ENCODE measurements at regions not wholly inside any gene's neighbourhood (a gene's known extent, or its start where the extent isn't known, plus 50 kb on each side); places are given as distances from the start of the nearest gene placed in this dataset.

- no peaks in the 10 kb centered on the region for H3K27me3 ChIP-seq
- no peak for TF ChIP-seq CTCF (IDR thresholded peaks at IDR 0.05; ENCODE audit: low read depth, low read length)
- no peaks in the 10 kb centered on the region for H3K36me3 ChIP-seq
- no peak for DNase-seq (ENCODE audit: low read depth in 1 of 2, low spot score in 1 of 2)
- no peaks in the 10 kb centered on the region for H3K4me1 ChIP-seq (ENCODE audit: low read depth)
- H3K27ac ChIP-seq = no peak overlapping the region
- H3K4me3 ChIP-seq = no peak overlapping the region
- no peaks in the 10 kb centered on the region for H3K9me3 ChIP-seq (ENCODE audit: low read depth)
These were observed 1028.3 kb downstream of the BRD1 start for GRCh38 chr22:48799227-48799970.

DNA sequence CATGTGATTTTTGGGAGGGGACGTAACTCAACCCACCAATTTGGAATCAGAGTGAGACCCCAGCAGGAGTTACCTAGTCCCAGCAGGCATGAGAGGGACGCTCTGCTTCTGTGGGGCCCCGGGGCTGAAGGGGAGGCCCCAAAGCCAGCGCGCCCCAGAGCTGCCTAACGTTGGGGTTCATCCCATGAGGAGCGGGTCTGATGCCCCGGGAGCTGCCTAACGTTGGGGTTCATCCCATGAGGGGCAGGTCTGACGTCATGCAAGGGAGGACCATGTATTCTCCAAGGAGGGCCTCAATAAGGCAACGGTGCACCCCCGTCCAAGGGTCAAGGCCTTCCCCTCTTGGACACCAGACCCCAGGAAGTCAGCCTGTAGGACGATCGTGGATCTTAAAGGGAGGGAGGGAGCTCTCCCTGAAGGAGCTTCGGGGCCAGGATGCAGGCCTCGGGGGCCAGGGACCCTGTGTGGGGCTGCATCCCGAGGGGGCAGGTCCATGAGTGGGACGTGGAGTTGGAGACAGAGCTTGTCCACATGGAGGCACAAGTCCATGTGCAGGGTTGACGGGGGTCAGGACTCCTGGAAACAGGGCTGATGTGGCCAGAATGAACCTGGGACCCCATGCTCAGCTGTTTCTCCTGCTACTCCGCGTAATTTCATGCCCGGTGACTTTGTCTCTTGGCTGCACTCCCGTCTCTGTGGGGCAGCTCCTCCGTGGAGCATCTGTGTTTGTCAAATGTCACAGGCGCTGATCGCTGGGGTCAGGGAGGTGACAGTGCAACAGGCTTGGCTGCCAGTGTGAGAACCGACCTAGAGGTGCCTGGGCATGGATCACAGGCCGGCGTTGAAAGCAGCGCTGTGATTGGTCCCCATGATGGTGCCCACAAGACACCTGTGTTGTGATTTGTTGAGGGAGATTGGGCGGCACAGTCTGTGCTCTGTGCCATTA is 1029.1 kb downstream of the BRD1 start:
- H3K4me3 ChIP-seq = no peak overlapping the region

GRCh38 chr22:48797731-48798130 is 1029.9 kb downstream of the BRD1 start:
- no peak for DNase-seq (ENCODE audit: low read depth in 1 of 2, low spot score in 1 of 2)
- Histone ChIP-seq H3K4me3 (no peak overlapping the region), H3K9me3 (ENCODE audit: low read depth) (no peaks in the 10 kb centered on the region), H3K27me3 (no peaks in the 10 kb centered on the region), H3K4me1 (ENCODE audit: low read depth) (no peaks in the 10 kb centered on the region), H3K36me3 (no peaks in the 10 kb centered on the region), H3K27ac (no peak overlapping the region)
- TF ChIP-seq CTCF (IDR thresholded peaks at IDR 0.05; ENCODE audit: low read depth, low read length) = no peak

More for the DNA sequence above, 1029.1 kb downstream of the BRD1 start:
- no peak for DNase-seq (ENCODE audit: low read depth in 1 of 2, low spot score in 1 of 2)
- H3K36me3 ChIP-seq = no peaks in the 10 kb centered on the region
- H3K4me1 ChIP-seq (ENCODE audit: low read depth) = no peaks in the 10 kb centered on the region
- H3K27ac ChIP-seq = no peak overlapping the region
- H3K9me3 ChIP-seq (ENCODE audit: low read depth) = no peaks in the 10 kb centered on the region
- no peak for TF ChIP-seq CTCF (IDR thresholded peaks at IDR 0.05; ENCODE audit: low read depth, low read length)
- H3K27me3 ChIP-seq = no peaks in the 10 kb centered on the region

DNA sequence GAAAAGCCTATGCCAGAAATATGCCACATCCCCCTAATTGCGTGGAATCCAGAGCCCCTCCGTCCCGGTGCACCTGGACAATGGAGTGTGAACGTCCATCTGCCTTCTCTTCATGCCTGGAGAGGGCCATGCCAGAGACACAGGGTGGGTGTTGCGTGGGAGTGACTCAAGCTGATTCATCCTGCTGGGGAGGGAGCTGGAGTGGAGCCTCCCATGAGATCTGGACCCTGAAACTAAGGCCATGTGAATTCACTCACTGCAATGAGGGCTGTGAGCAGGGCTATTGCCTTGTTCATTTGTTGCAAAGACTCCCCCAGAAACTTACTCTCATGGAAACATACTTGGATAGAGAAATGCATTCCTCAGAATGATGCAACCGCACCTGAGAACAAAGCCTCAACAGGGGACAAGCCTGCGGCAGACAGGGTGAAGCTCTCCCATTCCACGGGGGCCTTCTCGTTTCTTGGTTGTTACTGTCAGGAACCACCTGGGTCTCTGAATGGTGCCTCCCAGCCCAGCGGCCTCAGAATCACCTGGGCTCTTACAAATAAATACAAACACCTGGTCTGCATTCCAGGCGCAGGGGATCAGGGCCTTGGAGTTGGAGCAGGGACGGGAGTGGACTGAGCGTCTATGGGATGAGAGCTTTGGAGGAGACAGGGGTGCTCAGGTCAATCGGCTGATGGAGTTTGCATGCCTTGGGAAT is 1031.2 kb downstream of the BRD1 start:
- no peaks in the 10 kb centered on the region for H3K36me3 ChIP-seq
- H3K4me3 ChIP-seq = no peak overlapping the region
- no peak for TF ChIP-seq CTCF (IDR thresholded peaks at IDR 0.05; ENCODE audit: low read depth, low read length)
- no peaks in the 10 kb centered on the region for H3K9me3 ChIP-seq (ENCODE audit: low read depth)
- no peaks in the 10 kb centered on the region for H3K27me3 ChIP-seq
- no peaks in the 10 kb centered on the region for H3K4me1 ChIP-seq (ENCODE audit: low read depth)
- H3K27ac ChIP-seq = no peak overlapping the region
- no peak for DNase-seq (ENCODE audit: low read depth in 1 of 2, low spot score in 1 of 2)

- H3K4me3 ChIP-seq = no peak overlapping the region
- no peaks in the 10 kb centered on the region for H3K9me3 ChIP-seq (ENCODE audit: low read depth)
- H3K36me3 ChIP-seq = no peaks in the 10 kb centered on the region
- no peak for DNase-seq (ENCODE audit: low read depth in 1 of 2, low spot score in 1 of 2)
- no peaks in the 10 kb centered on the region for H3K27me3 ChIP-seq
- H3K4me1 ChIP-seq (ENCODE audit: low read depth) = no peaks in the 10 kb centered on the region
- H3K27ac ChIP-seq = no peak overlapping the region
- TF ChIP-seq CTCF (IDR thresholded peaks at IDR 0.05; ENCODE audit: low read depth, low read length) = no peak
These were observed 1032.0 kb downstream of the BRD1 start for GRCh38 chr22:48795664-48796063.
